ENCODE measurements at regions not wholly inside any gene's neighbourhood (a gene's known extent, or its start where the extent isn't known, plus 50 kb on each side); places are given as distances from the start of the nearest gene placed in this dataset.

GRCh38 chr2:129085386-129085785 is 766.7 kb upstream of the HS6ST1 start:
- no peak for TF ChIP-seq CTCF (IDR thresholded peaks at IDR 0.05; ENCODE audit: control insufficient read depth, extremely low read depth, insufficient read depth)
- no peak for DNase-seq (ENCODE audit: low read depth)

GRCh38 chr2:129087133-129087813 is 768.6 kb upstream of the HS6ST1 start:
- no peak for TF ChIP-seq CTCF (IDR thresholded peaks at IDR 0.05; ENCODE audit: control insufficient read depth, extremely low read depth, insufficient read depth)
- no peak for DNase-seq (ENCODE audit: low read depth)
- H3K4me3 ChIP-seq (ENCODE audit: low read depth, low read length): no peak overlapping the region

More at GRCh38 chr2:129085386-129085785, 766.7 kb upstream of the HS6ST1 start:
- H3K4me3 ChIP-seq (ENCODE audit: low read depth, low read length): no peak overlapping the region

- no peak overlapping the region for H3K4me3 ChIP-seq (ENCODE audit: low read depth, low read length)
- no peak for DNase-seq (ENCODE audit: low read depth)
- no peak for TF ChIP-seq CTCF (IDR thresholded peaks at IDR 0.05; ENCODE audit: control insufficient read depth, extremely low read depth, insufficient read depth)
Measured at GRCh38 chr2:129091620-129092019, 773.0 kb upstream of the HS6ST1 start.

- DNase-seq (ENCODE audit: low read depth): no peak
- H3K4me3 ChIP-seq (ENCODE audit: low read depth, low read length): no peak overlapping the region
- TF ChIP-seq CTCF (IDR thresholded peaks at IDR 0.05; ENCODE audit: control insufficient read depth, extremely low read depth, insufficient read depth): no peak
Measured at GRCh38 chr2:129092956-129093355, 774.3 kb upstream of the HS6ST1 start.

- H3K4me3 ChIP-seq (ENCODE audit: low read depth, low read length): no peak overlapping the region
- no peak for TF ChIP-seq CTCF (IDR thresholded peaks at IDR 0.05; ENCODE audit: control insufficient read depth, extremely low read depth, insufficient read depth)
- DNase-seq (ENCODE audit: low read depth): peak; percentile 95
Measured at GRCh38 chr2:129101186-129101585, 782.5 kb upstream of the HS6ST1 start.

GRCh38 chr2:129103936-129104878 is 785.5 kb upstream of the HS6ST1 start:
- H3K4me3 ChIP-seq (ENCODE audit: low read depth, low read length): no peak overlapping the region
- TF ChIP-seq CTCF (IDR thresholded peaks at IDR 0.05; ENCODE audit: control insufficient read depth, extremely low read depth, insufficient read depth): no peak
- no peak for DNase-seq (ENCODE audit: low read depth)

All from LNCaP clone FGC (cell line).